NCI-H187 treated with DMSO at 0.1 percent for 48 hours (cell line): ENCODE measurements at regions not wholly inside any gene's neighbourhood (a gene's known extent, or its start where the extent isn't known, plus 50 kb on each side); places are given as distances from the start of the nearest gene placed in this dataset.

Source experiments
- DNase-seq: peaks from one replicate; lab custom pipeline; 2025; lab: John Stamatoyannopoulos, UW

GRCh38 chr4:129350834-129351721 is 255.1 kb downstream of the C4orf33 start:
- DNase-seq, result no peak

DNA sequence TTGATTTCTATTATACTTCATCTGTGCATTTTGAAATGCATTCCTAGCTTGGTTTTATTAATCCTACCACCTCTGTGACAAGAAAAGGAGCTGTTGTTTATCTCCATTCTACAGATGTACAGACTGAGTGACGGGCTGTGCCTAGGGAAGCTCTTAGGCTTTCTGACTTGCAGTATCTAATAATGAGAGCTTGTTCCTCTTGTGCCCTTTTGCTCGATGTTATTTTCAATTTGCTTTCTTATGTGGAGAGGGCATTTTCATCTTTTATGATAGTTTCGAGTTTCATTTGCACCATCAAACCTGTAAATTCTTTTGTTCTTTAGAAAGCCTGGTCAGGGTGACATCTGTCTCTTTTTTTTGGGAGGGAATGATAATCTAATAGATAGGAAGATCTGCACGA is 256.5 kb downstream of the C4orf33 start:
- DNase-seq, result no peak

GRCh38 chr4:129353490-129353889 is 257.5 kb downstream of the C4orf33 start:
- DNase-seq, result no peak

DNA sequence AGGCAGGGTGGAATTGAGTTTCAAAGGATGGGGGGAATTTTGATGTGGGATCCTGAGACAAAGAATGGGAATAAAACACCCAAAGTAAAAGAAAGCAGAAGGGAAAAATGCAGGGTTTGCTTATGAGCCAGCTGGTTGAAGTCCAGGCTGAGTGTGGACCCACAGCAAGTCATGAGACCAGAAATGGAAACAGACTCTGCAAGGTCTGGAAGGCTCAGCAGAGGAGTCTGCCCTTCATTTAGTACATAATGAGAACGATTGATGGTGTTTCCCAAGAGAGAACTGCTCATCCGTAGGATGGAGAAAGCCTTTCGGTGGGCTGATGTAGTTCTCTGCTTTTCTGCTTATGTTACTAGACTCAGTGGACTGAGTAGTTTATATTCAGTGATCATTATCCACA is 259.1 kb downstream of the C4orf33 start:
- no peak for DNase-seq

DNA sequence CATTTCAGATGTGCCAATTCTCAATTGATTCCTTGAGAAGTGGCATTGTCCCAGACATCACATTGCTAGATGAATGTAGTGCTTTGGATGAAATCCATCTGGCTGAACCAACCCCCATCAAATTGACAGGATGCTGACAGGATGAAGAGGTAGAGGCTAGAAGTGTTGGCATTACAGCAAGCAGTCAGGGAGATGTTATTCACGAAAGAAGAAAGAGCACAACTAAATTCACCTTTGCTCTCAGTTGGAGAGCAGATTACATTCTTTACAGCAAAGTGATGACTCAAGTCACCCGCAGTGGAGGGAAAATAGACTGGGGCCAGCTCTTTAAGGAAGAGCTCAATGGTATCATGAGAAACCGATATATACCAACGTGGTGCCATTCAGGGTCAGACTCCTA is 259.6 kb downstream of the C4orf33 start:
- DNase-seq, result no peak

DNA sequence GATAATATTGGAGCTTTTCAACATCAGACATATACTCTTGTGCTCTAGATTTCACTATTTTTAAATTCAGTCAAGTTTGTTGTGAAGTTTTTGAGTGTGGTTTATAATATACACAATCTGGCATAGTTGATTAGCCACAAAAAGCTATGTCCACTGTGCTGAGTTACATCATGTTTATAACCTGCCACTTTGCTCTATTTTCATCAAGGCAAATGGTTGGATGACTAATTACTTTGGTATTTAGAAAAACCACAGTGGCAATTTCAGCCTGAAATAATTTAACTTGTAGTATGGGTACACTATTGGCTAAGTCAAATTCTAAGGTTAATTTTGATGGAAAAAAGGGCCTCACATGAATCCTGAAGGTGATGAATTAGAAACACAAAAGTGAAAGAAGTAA is 262.6 kb downstream of the C4orf33 start:
- no peak for DNase-seq

DNA sequence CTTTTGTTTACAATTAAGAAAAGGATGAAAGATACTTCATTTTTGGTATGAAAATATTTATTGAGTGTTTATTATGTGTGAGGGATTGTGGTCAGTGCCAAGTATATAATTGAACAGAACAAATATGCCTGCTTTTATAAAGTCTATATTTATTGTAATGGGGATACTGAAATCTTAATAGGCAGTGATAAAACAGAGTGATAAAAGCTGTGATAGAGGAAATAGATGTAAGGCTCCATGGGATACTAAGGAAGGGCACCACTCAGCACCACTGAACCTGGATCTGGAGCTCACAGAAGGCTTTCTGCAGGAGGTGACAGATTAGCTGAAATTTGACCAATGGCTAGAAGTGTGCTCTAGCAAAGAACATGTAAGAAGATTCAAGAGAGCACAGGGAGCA is 263.5 kb downstream of the C4orf33 start:
- DNase-seq, result no peak

DNA sequence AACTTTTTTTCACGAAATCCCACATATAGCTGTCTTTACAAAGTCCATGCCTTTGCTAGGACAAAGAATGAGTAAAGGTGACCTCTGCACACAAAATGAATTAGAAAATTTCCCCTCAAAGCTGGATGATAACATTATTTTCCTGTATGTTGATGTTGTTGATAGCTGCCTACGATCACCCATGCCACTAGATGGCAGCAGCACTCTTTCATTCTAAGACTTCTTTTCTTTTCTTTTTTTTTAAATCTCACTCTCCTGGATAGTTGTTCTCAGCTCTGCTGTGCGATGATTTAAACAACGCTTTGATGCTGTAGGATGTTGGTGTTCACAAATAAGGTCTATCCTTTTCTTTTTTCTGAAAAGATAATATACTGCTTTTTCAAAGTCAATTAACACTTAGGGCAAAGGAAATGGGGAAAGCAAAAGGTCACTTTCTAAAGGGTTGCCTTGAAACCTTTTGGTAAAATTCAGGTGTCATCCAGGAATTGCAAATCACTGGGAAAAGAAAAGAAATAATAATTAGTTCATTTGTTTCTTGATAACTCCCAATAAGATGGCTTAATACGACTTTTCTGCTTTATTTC is 266.8 kb downstream of the C4orf33 start:
- peak; percentile 58 for DNase-seq

DNA sequence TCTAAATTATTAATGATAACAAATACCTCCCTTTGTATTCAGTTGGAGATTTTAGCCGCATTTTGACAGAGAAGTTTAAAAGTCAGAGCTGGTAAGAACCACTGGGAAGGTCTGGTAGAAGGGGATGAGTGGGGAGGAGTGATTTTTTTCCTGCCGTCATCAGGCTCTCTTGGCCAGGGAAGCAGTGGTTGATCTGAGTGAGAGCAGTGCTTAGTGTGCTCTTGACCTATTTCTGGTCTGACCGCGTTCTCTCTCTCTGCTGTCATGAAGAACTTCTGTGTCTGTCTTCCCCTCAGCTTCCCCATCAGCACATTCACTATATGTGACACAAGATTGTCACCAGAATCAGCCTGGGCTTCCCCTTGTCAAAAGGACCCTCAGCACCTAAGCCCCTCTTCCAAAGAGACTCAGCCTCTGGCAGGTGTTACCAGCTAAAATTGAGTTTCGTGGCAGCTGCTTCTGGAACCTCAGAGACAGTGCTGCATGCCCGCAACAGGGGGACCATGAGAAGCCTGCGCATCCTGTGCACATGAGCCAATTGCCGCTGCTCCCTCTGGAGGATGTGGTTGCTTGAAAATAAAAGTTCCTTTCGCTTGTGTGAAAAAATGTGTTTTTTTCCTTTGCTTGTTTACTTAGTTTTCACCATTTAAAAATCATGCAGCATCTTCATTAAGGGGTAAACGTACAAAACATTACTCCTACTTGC is 268.9 kb downstream of the C4orf33 start:
- DNase-seq, result no peak

DNA sequence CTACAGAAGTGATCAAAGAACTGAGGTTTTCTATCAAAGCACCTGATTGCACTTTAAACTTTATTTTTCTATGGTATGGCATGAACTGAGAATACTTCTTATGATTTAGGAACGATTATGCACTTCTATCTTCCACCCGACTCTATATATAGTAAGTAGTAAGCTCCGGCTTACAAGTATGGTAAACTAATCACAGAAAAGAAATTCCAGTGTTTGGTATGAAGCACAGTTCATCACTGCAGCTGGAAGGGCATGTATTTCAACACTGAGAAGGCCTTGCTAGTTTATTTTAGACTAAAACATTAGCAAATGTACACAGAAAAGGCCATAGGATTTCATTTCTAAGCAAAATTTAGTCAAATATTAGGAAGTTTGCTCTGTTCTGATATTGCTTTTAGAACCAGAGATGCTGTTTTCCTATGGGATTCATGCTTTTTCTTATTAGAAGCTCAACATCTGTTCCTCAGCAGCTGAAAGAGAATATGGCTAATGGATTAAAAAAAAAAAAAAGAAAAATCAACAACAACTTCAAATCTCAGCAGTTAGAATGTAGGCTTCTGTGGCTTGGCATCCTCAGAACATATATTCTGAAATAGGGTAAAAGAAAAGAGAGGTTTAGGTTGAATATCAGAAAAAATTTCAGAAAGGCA is 273.5 kb downstream of the C4orf33 start:
- DNase-seq, result no peak

GRCh38 chr4:129371065-129371464 is 275.1 kb downstream of the C4orf33 start:
- DNase-seq, result no peak

- no peak for DNase-seq
Observed at GRCh38 chr4:129371926-129372325, 276.0 kb downstream of the C4orf33 start.

DNA sequence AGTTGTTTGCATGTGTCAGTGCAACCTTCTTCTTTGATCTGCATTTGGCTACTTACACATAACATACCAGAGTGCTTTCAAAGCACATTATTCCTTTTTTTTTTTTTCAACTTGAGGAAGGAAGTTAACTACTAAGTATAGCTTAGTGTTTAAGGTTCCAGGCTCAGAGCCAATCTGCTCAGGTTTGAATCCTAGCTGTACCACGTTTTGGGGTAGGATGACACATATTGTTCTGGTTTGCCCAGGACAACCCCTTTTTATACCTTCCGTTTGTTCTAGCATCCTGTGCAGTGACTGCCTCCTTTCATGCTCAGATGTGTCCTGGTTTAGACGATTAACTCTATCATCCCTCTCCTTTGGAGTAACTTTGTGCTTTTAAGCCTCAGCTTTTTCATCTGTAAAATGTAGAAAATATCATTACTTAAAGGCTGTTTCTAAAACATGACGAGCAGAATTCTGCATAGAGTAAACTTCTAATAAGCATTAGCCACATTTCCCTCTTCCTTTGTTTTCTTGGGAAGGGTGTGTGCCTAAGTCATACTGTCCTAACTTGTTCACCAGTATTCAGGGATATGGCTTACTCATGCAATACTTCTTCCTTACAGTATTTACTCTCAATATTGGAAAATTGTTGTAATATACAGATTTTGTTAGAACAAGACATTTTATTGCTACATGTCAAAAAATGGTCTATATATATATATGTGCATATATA is 281.3 kb downstream of the C4orf33 start:
- DNase-seq, result no peak

DNA sequence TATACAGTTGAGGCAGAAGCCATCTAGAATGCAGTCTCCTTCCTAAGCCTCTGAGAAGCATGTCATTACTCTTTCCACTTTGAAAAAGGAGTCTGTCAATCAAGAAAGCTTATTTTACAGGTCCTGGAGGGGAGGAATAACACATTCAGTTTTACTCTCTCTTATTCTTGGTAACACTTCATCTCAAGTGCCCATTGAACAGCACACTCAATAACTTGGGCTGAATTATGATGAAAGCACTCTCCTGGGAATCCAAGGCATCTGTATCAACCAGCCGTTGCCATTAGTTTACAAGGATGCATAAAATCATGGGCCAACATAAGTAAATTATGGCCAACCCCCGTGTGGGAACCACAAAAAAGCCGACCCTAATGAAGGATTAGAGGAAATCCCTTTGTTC is 282.4 kb downstream of the C4orf33 start:
- peak; percentile 89 for DNase-seq

DNA sequence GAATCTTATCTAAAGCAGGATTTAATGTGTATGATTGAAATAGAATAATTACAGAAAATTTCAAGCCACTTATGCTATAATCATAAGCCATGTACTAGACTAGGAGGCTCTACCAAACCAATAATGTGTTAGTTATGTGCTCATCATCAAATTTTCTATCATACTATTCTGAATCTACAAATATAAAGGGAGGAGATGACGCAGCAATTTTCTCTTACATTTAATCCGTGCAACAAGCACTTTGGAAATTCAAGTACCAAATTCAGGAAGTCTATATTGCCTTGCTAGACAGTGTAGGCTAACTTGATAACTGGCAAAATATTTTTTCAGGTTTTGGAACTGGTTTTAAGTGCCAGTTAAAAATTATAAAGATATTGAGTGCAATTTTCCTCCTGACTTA is 283.5 kb downstream of the C4orf33 start:
- no peak for DNase-seq

DNA sequence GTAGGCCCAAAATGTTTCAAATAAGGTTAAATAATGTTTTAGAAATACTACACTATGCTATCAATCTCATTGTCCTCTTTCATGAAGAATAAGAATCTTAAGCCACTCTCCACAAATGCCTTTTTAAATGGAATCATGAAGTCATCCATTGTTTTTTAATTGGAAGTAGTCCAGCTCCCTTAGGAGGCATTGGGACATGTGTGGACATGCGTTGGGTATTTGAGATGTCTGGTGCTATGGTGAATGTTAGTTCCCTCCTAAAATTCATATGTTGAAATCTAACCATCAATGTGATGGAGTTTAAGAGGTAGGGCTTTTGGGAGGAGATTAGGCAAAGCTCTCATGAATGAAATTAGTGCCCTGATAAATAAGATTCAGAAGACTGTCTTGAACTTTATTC is 289.0 kb downstream of the C4orf33 start:
- no peak for DNase-seq

- no peak for DNase-seq
Observed at GRCh38 chr4:129387666-129388065, 291.7 kb downstream of the C4orf33 start.

- no peak for DNase-seq
Observed at GRCh38 chr4:129393976-129394375, 298.0 kb downstream of the C4orf33 start.

GRCh38 chr4:129394635-129395034 is 298.7 kb downstream of the C4orf33 start:
- DNase-seq, result no peak

- no peak for DNase-seq
Observed at GRCh38 chr4:129403848-129404247, 307.9 kb downstream of the C4orf33 start.

DNA sequence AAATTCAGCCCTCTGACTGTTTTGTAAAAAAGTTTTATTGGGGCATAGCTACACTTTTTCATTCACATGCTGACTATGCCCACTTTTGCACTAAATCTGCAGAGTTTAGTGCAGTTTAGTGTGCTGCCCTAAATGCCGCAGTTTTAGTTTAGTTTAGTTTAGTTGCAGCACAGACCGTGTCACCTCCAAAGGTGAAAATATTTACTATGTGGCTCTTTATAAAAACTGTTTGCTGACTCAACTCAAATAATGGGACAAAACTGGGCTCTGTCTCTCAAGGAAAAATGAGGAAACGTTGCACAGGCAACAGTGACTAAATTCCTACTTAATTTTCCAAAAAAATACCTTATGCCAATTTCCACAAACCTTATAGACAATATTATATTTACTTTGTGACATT is 314.2 kb downstream of the C4orf33 start:
- no peak for DNase-seq

GRCh38 chr4:129415004-129415403 is 319.1 kb downstream of the C4orf33 start:
- no peak for DNase-seq
